HG03139 (cell line): ENCODE measurements at regions not wholly inside any gene's neighbourhood (a gene's known extent, or its start where the extent isn't known, plus 50 kb on each side); places are given as distances from the start of the nearest gene placed in this dataset.

Experiments
- ATAC-seq: cut with Tn5 transposase; IDR thresholded peaks from one replicate; pipeline ENCODE4 v1.9.1; 2021; ENCODE audit not compliant: unreplicated experiment

- ATAC-seq = no peak
These were observed 400.0 kb upstream of the ADAMTS16 start for GRCh38 chr5:4740156-4740555.

GRCh38 chr5:4758550-4758949 is 381.6 kb upstream of the ADAMTS16 start:
- no peak for ATAC-seq

- ATAC-seq = no peak
These were observed 381.1 kb upstream of the ADAMTS16 start for GRCh38 chr5:4758996-4759395.

- ATAC-seq = no peak
These were observed 377.8 kb upstream of the ADAMTS16 start for GRCh38 chr5:4762316-4762715.

- ATAC-seq = no peak
These were observed 374.7 kb upstream of the ADAMTS16 start for GRCh38 chr5:4765411-4765810.

- no peak for ATAC-seq
These were observed 374.0 kb upstream of the ADAMTS16 start for GRCh38 chr5:4766101-4766500.

- ATAC-seq = no peak
These were observed 367.5 kb upstream of the ADAMTS16 start for GRCh38 chr5:4772591-4772990.

GRCh38 chr5:4773827-4774317 is 366.3 kb upstream of the ADAMTS16 start:
- ATAC-seq = no peak

- no peak for ATAC-seq
These were observed 362.7 kb upstream of the ADAMTS16 start for GRCh38 chr5:4777435-4777834.

- ATAC-seq = no peak
These were observed 359.5 kb upstream of the ADAMTS16 start for GRCh38 chr5:4780633-4781032.

- no peak for ATAC-seq
These were observed 358.8 kb upstream of the ADAMTS16 start for GRCh38 chr5:4781299-4781698.

- ATAC-seq = no peak
These were observed 354.2 kb upstream of the ADAMTS16 start for GRCh38 chr5:4785971-4786370.

GRCh38 chr5:4797445-4797844 is 342.7 kb upstream of the ADAMTS16 start:
- no peak for ATAC-seq

- no peak for ATAC-seq
These were observed 338.1 kb upstream of the ADAMTS16 start for GRCh38 chr5:4802044-4802443.

- ATAC-seq = no peak
These were observed 335.3 kb upstream of the ADAMTS16 start for GRCh38 chr5:4804691-4805360.

- ATAC-seq = no peak
These were observed 325.1 kb upstream of the ADAMTS16 start for GRCh38 chr5:4815002-4815401.

- no peak for ATAC-seq
These were observed 322.4 kb upstream of the ADAMTS16 start for GRCh38 chr5:4817767-4818166.

- no peak for ATAC-seq
These were observed 308.8 kb upstream of the ADAMTS16 start for GRCh38 chr5:4831325-4831724.

GRCh38 chr5:4832471-4832870 is 307.7 kb upstream of the ADAMTS16 start:
- no peak for ATAC-seq

- no peak for ATAC-seq
These were observed 306.9 kb upstream of the ADAMTS16 start for GRCh38 chr5:4833104-4833738.

GRCh38 chr5:4837489-4838058 is 302.6 kb upstream of the ADAMTS16 start:
- no peak for ATAC-seq

GRCh38 chr5:4845221-4845620 is 294.9 kb upstream of the ADAMTS16 start:
- ATAC-seq = no peak
